Epithelial cell of proximal tubule (primary cell): ENCODE measurements at regions not wholly inside any gene's neighbourhood (a gene's known extent, or its start where the extent isn't known, plus 50 kb on each side); places are given as distances from the start of the nearest gene placed in this dataset.
"Not testable (repeated sequence)": the region's sequence is repeated elsewhere in the genome, so short reads cannot be mapped to it uniquely, and the experiment has no call there.

Experiments
- DNase-seq: peaks from one replicate; pipeline ENCODE4 v3.0.0-alpha.2; 2011; ENCODE audit warnings: low read depth
- H3K4me3 ChIP-seq: 2 replicates; pipeline ENCODE4 v1.5.1; 2011; ENCODE audit warnings: low read depth, mild to moderate bottlenecking, low read length
- CTCF ChIP-seq: conservative IDR thresholded peaks from 2 replicates; pipeline ENCODE4 v1.5.1; 2012; ENCODE audit warnings: low read depth, mild to moderate bottlenecking, low read length

- TF ChIP-seq CTCF, result no peak
- H3K4me3 ChIP-seq, result no peak overlapping the region
- DNase-seq, result no peak
These were observed 312.2 kb downstream of the BTBD3 start for GRCh38 chr20:12229891-12230290.

- no peak for TF ChIP-seq CTCF
- DNase-seq, result no peak
- no peak overlapping the region for H3K4me3 ChIP-seq
These were observed 320.1 kb downstream of the BTBD3 start for GRCh38 chr20:12237772-12238171.

GRCh38 chr20:12241065-12241464 is 323.4 kb downstream of the BTBD3 start:
- DNase-seq, result no peak
- TF ChIP-seq CTCF, result no peak
- no peak overlapping the region for H3K4me3 ChIP-seq

GRCh38 chr20:12243327-12243726 is 325.6 kb downstream of the BTBD3 start:
- TF ChIP-seq CTCF, result no peak
- no peak overlapping the region for H3K4me3 ChIP-seq
- no peak for DNase-seq

GRCh38 chr20:12248481-12248880 is 330.8 kb downstream of the BTBD3 start:
- no peak for TF ChIP-seq CTCF
- DNase-seq, result no peak
- H3K4me3 ChIP-seq, result no peak overlapping the region

- H3K4me3 ChIP-seq, DNase-seq: not testable (repeated sequence)
These were observed 333.0 kb downstream of the BTBD3 start for GRCh38 chr20:12250661-12251060.

GRCh38 chr20:12252793-12253192 is 335.1 kb downstream of the BTBD3 start:
- no peak overlapping the region for H3K4me3 ChIP-seq
- no peak for DNase-seq
- TF ChIP-seq CTCF, result no peak
